K562 (cell line): ENCODE measurements at regions not wholly inside any gene's neighbourhood (a gene's known extent, or its start where the extent isn't known, plus 50 kb on each side); places are given as distances from the start of the nearest gene placed in this dataset.
A peak's percentile ranks its signal among the peaks of the same experiment; 100 is the strongest.

Source experiments
- COPS2 ChIP-seq: fragments of 450-650 bp; conservative IDR thresholded peaks from 2 replicates; pipeline ENCODE4 v1.6.1; 2016; ENCODE audit warnings: mild to moderate bottlenecking, moderate library complexity
- FOXM1 ChIP-seq, 2 experiments: fragments of 450-650 bp in 1 of 2; sonication (generic) in 1 of 2; formaldehyde crosslinking in 1 of 2; IDR thresholded peaks; 2 replicates each; pipeline versions ENCODE4 v1.6.1 to v1.9.0; 2017 to 2022; ENCODE audit warnings: low read depth in 2 of 2, mild to moderate bottlenecking in 2 of 2, missing genetic modification reagents in 1 of 2, moderate library complexity in 1 of 2
- JUND ChIP-seq, 2 experiments: IDR thresholded peaks; 2 replicates in 1 of 2; 3 replicates in 1 of 2; pipeline ENCODE4 v1.6.1; 2011; ENCODE audit warnings: borderline replicate concordance in 2 of 2, low read depth in 2 of 2, low read length in 2 of 2, improper control_type of control experiment in 1 of 2, missing biosample characterization in 1 of 2, missing genetic modification characterization in 1 of 2, missing genetic modification reagents in 1 of 2
- KLF1 ChIP-seq: fragments of 450-650 bp; IDR thresholded peaks from 2 replicates; pipeline ENCODE4 v1.6.1; 2016; ENCODE audit warnings: missing genetic modification characterization, missing compliant biosample characterization
- MAFF ChIP-seq: IDR thresholded peaks from 2 replicates; pipeline ENCODE4 v1.6.1; 2012; ENCODE audit warnings: low read length, improper control_type of control experiment
- POLR3G ChIP-seq: IDR thresholded peaks from 2 replicates; pipeline ENCODE4 v1.6.1; 2011; ENCODE audit not compliant: insufficient read length, insufficient replicate concordance; ENCODE audit errors: extremely low read depth
- ZFP36 ChIP-seq: fragments of 150-350 bp; IDR thresholded peaks from 2 replicates; pipeline ENCODE4 v1.6.1; 2018; ENCODE audit warnings: low read length, low read depth; ENCODE audit not compliant: partially characterized antibody
- ZFX ChIP-seq: sonication (generic); formaldehyde crosslinking; IDR thresholded peaks from 2 replicates; pipeline ENCODE4 v1.8.0; 2022; ENCODE audit warnings: mild to moderate bottlenecking, missing genetic modification reagents, moderate library complexity
- ZNF232 ChIP-seq: sonication (generic); formaldehyde crosslinking; IDR thresholded peaks from 2 replicates; pipeline ENCODE4 v1.8.0; 2022; ENCODE audit warnings: mild to moderate bottlenecking, missing genetic modification reagents
- TF ChIP-seq, protein P1 (sequence below): fragments of 450-650 bp; IDR thresholded peaks from 2 replicates; pipeline ENCODE4 v1.6.1; 2017; ENCODE audit warnings: antibody characterized with exemption, mild to moderate bottlenecking
- TF ChIP-seq, protein P2 (sequence below): fragments of 450-650 bp; formaldehyde crosslinking; IDR thresholded peaks from 2 replicates; pipeline ENCODE4 v1.4.0; 2022; ENCODE audit warnings: missing genetic modification characterization
- TF ChIP-seq, protein P3 (sequence below): fragments of 250-450 bp; sonication (Bioruptor Pico); IDR thresholded peaks from 2 replicates; pipeline ENCODE4 v1.5.1; 2021; ENCODE audit warnings: mild to moderate bottlenecking
- TF ChIP-seq, protein P4 (sequence below): IDR thresholded peaks from 3 replicates; pipeline ENCODE4 v1.6.1; 2011; ENCODE audit warnings: borderline replicate concordance, mild to moderate bottlenecking, moderate library complexity; ENCODE audit not compliant: insufficient read length; ENCODE audit errors: extremely low read depth

DNA sequence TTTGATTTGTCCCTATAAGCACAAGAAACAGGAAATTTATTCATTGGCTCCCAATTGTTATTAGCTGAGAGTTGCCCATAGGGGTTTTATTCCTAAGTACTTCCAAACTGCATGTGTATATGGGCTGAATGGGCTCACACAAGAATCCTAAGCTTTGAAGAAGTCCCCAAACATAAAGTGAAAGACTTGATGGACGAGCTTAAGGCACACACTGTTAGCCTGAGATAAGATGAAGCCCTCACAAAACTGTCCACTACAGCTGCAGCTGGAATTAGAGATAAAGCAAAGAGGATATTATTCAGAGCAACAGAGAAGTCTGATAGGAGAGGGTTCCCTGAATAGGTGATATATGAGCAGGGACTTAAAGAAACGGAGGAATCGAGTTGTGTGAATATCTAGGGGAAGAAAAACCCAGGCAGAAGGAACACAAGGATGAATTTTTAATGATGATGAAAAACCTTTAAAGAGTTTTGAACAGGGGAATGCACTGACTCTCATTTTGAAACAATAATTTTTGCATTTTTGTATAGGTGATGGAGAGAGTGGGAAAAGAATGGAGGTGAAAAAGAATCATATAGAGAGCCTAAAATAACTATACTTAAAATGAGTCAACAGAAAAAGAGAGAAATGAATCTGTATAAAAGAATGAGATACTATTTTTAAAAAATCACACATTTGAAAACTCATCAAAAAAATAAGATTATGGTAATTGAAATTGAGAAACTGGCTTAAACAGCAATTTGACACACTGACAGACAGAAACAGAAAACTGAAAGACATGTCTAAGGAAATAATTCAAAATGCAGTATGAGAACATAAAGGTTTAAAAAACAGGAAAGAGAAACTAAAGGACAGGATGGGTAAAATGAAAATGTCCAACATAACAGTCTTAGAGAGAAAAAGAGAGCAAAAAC is 133.6 kb upstream of the POGK start (continued):
- TF ChIP-seq, protein P1, sequence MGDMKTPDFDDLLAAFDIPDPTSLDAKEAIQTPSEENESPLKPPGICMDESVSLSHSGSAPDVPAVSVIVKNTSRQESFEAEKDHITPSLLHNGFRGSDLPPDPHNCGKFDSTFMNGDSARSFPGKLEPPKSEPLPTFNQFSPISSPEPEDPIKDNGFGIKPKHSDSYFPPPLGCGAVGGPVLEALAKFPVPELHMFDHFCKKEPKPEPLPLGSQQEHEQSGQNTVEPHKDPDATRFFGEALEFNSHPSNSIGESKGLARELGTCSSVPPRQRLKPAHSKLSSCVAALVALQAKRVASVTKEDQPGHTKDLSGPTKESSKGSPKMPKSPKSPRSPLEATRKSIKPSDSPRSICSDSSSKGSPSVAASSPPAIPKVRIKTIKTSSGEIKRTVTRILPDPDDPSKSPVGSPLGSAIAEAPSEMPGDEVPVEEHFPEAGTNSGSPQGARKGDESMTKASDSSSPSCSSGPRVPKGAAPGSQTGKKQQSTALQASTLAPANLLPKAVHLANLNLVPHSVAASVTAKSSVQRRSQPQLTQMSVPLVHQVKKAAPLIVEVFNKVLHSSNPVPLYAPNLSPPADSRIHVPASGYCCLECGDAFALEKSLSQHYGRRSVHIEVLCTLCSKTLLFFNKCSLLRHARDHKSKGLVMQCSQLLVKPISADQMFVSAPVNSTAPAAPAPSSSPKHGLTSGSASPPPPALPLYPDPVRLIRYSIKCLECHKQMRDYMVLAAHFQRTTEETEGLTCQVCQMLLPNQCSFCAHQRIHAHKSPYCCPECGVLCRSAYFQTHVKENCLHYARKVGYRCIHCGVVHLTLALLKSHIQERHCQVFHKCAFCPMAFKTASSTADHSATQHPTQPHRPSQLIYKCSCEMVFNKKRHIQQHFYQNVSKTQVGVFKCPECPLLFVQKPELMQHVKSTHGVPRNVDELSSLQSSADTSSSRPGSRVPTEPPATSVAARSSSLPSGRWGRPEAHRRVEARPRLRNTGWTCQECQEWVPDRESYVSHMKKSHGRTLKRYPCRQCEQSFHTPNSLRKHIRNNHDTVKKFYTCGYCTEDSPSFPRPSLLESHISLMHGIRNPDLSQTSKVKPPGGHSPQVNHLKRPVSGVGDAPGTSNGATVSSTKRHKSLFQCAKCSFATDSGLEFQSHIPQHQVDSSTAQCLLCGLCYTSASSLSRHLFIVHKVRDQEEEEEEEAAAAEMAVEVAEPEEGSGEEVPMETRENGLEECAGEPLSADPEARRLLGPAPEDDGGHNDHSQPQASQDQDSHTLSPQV = peak; percentile 78
- TF ChIP-seq, protein P2, sequence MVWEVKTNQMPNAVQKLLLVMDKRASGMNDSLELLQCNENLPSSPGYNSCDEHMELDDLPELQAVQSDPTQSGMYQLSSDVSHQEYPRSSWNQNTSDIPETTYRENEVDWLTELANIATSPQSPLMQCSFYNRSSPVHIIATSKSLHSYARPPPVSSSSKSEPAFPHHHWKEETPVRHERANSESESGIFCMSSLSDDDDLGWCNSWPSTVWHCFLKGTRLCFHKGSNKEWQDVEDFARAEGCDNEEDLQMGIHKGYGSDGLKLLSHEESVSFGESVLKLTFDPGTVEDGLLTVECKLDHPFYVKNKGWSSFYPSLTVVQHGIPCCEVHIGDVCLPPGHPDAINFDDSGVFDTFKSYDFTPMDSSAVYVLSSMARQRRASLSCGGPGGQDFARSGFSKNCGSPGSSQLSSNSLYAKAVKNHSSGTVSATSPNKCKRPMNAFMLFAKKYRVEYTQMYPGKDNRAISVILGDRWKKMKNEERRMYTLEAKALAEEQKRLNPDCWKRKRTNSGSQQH = 0 out of 2 replicates have a peak, but pooled peaks have one; percentile 70
- TF ChIP-seq MAFF = peak; percentile 33; the same call in 1 of the 2 replicates
- TF ChIP-seq COPS2 = no peak
- no peak for TF ChIP-seq POLR3G
- TF ChIP-seq ZNF232 = no peak
- TF ChIP-seq, protein P3, sequence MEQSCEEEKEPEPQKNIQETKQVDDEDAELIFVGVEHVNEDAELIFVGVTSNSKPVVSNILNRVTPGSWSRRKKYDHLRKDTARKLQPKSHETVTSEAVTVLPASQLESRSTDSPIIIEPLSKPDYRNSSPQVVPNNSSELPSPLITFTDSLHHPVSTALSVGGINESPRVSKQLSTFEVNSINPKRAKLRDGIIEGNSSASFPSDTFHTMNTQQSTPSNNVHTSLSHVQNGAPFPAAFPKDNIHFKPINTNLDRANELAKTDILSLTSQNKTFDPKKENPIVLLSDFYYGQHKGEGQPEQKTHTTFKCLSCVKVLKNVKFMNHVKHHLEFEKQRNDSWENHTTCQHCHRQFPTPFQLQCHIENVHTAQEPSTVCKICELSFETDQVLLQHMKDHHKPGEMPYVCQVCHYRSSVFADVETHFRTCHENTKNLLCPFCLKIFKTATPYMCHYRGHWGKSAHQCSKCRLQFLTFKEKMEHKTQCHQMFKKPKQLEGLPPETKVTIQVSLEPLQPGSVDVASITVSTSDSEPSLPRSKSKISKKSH (CRISPR knock-in tag) = no peak
- peak; percentile 88 for TF ChIP-seq JUND (IDR thresholded peaks at IDR 0.05; ENCODE audit: borderline replicate concordance, low read depth, low read length)
- TF ChIP-seq JUND (tag; IDR thresholded peaks at IDR 0.05; ENCODE audit: borderline replicate concordance, low read depth, low read length) = peak; percentile 67; the same call in 2 of the 3 replicates
- no peak for TF ChIP-seq ZFP36
- TF ChIP-seq, protein P4, sequence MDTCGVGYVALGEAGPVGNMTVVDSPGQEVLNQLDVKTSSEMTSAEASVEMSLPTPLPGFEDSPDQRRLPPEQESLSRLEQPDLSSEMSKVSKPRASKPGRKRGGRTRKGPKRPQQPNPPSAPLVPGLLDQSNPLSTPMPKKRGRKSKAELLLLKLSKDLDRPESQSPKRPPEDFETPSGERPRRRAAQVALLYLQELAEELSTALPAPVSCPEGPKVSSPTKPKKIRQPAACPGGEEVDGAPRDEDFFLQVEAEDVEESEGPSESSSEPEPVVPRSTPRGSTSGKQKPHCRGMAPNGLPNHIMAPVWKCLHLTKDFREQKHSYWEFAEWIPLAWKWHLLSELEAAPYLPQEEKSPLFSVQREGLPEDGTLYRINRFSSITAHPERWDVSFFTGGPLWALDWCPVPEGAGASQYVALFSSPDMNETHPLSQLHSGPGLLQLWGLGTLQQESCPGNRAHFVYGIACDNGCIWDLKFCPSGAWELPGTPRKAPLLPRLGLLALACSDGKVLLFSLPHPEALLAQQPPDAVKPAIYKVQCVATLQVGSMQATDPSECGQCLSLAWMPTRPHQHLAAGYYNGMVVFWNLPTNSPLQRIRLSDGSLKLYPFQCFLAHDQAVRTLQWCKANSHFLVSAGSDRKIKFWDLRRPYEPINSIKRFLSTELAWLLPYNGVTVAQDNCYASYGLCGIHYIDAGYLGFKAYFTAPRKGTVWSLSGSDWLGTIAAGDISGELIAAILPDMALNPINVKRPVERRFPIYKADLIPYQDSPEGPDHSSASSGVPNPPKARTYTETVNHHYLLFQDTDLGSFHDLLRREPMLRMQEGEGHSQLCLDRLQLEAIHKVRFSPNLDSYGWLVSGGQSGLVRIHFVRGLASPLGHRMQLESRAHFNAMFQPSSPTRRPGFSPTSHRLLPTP = no peak
- no peak for TF ChIP-seq KLF1
- peak; percentile 99 for TF ChIP-seq FOXM1 (IDR thresholded peaks at IDR 0.05; ENCODE audit: low read depth)
- no peak for TF ChIP-seq FOXM1 (CRISPR knock-in tag; IDR thresholded peaks at IDR 0.05; ENCODE audit: low read depth)
- TF ChIP-seq ZFX (CRISPR knock-in tag) = no peak
